DOHH2 (cell line): ENCODE measurements at regions not wholly inside any gene's neighbourhood (a gene's known extent, or its start where the extent isn't known, plus 50 kb on each side); places are given as distances from the start of the nearest gene placed in this dataset.

Source experiments
- H3F3A ChIP-seq: fragments of 200-600 bp; sonication (generic), shearing (Covaris generic); 2 replicates; pipeline ENCODE4 v1.6.0; 2016; ENCODE audit warnings: antibody characterized with exemption, mild to moderate bottlenecking; ENCODE audit not compliant: control insufficient read depth, insufficient read depth
- H3K27ac ChIP-seq: fragments of 200-600 bp; sonication (generic); 2 replicates; pipeline ENCODE4 v1.5.1; 2014; ENCODE audit warnings: low read depth, mild to moderate bottlenecking, low read length, moderate library complexity
- H3K27me3 ChIP-seq: fragments of 200-600 bp; sonication (generic); 2 replicates; pipeline ENCODE4 v1.6.1; 2014; ENCODE audit warnings: mild to moderate bottlenecking, low read length, mixed read lengths; ENCODE audit not compliant: control insufficient read depth
- H3K36me3 ChIP-seq: fragments of 200-600 bp; sonication (generic); 2 replicates; pipeline ENCODE4 v1.6.1; 2014; ENCODE audit warnings: mild to moderate bottlenecking, low read length, moderate library complexity, mixed read lengths; ENCODE audit not compliant: control insufficient read depth
- H3K4me1 ChIP-seq: fragments of 200-600 bp; sonication (generic); 2 replicates; pipeline ENCODE4 v1.6.1; 2014; ENCODE audit warnings: mild to moderate bottlenecking, low read length, mixed read lengths; ENCODE audit not compliant: control insufficient read depth
- H3K4me2 ChIP-seq: fragments of 200-600 bp; sonication (generic); 2 replicates; pipeline ENCODE4 v1.6.0; 2014; ENCODE audit warnings: mild to moderate bottlenecking, low read length, moderate library complexity
- H3K4me3 ChIP-seq: fragments of 200-600 bp; sonication (generic); 2 replicates; pipeline ENCODE4 v1.5.1; 2014; ENCODE audit warnings: mild to moderate bottlenecking, low read length, mixed read lengths
- H3K79me2 ChIP-seq: fragments of 200-600 bp; sonication (generic); 2 replicates; pipeline ENCODE4 v1.6.1; 2014; ENCODE audit warnings: mild to moderate bottlenecking, low read length, mixed read lengths; ENCODE audit not compliant: control insufficient read depth
- H3K9me2 ChIP-seq: fragments of 200-600 bp; sonication (generic); replicated peaks from 2 replicates; pipeline ENCODE4 v1.6.1; 2014; ENCODE audit warnings: mild to moderate bottlenecking, low read length, mixed read lengths; ENCODE audit not compliant: control insufficient read depth
- H3K9me3 ChIP-seq: fragments of 200-600 bp; sonication (generic); 2 replicates; pipeline ENCODE4 v1.6.1; 2014; ENCODE audit warnings: antibody characterized with exemption, low read length, mixed read lengths; ENCODE audit not compliant: control insufficient read depth, insufficient read depth
- H4K20me1 ChIP-seq: fragments of 200-600 bp; sonication (generic); 2 replicates; pipeline ENCODE4 v1.6.0; 2014; ENCODE audit warnings: low read depth, mild to moderate bottlenecking, antibody characterized with exemption, low read length, moderate library complexity; ENCODE audit not compliant: control insufficient read depth, insufficient read depth
- CTCF ChIP-seq: fragments of 200-600 bp; sonication (generic); IDR thresholded peaks from one replicate; pipeline ENCODE4 v1.5.1; 2014; ENCODE audit warnings: antibody characterized with exemption, mild to moderate bottlenecking, low read depth, low read length; ENCODE audit not compliant: poor library complexity, severe bottlenecking
- EZH2phosphoT487 ChIP-seq: fragments of 200-600 bp; sonication (generic); IDR thresholded peaks from 2 replicates; pipeline ENCODE4 v1.6.1; 2017; ENCODE audit warnings: borderline replicate concordance, mild to moderate bottlenecking, antibody characterized with exemption, low read length, moderate library complexity, mixed read lengths

DNA sequence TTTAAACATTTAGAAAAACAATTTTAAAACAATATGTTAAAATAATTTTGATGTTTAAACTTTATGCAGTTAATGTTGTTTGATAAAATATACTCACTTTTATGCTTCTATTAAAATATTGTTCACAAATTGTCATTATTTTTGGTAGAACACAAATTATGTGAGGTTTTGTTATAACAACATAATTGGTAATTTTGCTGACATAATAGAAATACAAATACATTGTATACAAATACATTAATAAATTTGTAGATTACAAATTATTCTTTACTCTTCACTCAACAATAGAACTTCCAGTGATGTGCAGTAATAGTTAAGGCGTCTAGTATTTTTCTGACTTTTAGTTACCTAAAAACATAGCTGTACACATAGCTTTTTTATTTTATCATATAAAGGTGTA is 1472.4 kb upstream of the ADGRL3 start:
- TF ChIP-seq EZH2phosphoT487 (no peak), CTCF (no peak)
- no peaks in the 10 kb centered on the region for H3K9me2 ChIP-seq

DNA sequence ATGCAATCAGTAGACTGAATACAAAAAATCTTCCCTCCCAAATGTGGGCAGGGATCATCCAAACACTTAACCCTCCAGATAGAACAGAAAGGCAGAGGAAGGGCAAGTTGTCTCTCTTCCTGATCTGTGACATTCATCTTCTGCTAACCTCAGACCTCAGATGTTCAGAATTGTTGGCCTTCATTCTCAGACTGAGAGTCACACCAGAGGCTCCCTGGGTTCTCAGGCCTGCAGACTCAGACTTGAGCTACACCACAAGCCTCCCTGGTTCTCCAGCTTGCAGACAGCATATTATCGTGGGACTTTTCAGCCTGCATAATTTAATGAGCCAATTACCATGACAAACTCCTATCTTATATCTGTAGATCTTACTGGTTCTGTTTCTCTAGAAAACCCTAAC is 1471.6 kb upstream of the ADGRL3 start:
- no peak for TF ChIP-seq EZH2phosphoT487
- TF ChIP-seq CTCF = no peak
- H3K4me1 ChIP-seq = no peaks in the 10 kb centered on the region

More for the DNA sequence above, 1472.4 kb upstream of the ADGRL3 start:
- H3K27ac ChIP-seq = no peak overlapping the region
- H3K27me3 ChIP-seq = no peaks in the 10 kb centered on the region
- H3K4me3 ChIP-seq = no peak overlapping the region
- no peaks in the 10 kb centered on the region for H3K9me3 ChIP-seq
- H4K20me1 ChIP-seq = no peaks in the 10 kb centered on the region
- H3K36me3 ChIP-seq = no peaks in the 10 kb centered on the region
- H3K79me2 ChIP-seq = no peaks in the 10 kb centered on the region
- H3K4me2 ChIP-seq = no peak overlapping the region
- no peaks in the 10 kb centered on the region for H3K4me1 ChIP-seq
- H3F3A ChIP-seq = no peaks in the 10 kb centered on the region

GRCh38 chr4:59729321-59729720 is 1470.8 kb upstream of the ADGRL3 start:
- Histone ChIP-seq H3K9me3 (no peaks in the 10 kb centered on the region), H3K36me3 (no peaks in the 10 kb centered on the region), H3K4me1 (no peaks in the 10 kb centered on the region), H4K20me1 (no peaks in the 10 kb centered on the region), H3F3A (no peaks in the 10 kb centered on the region), H3K27ac (no peak overlapping the region), H3K27me3 (no peaks in the 10 kb centered on the region), H3K9me2 (no peaks in the 10 kb centered on the region), H3K4me3 (no peak overlapping the region), H3K4me2 (no peak overlapping the region), H3K79me2 (no peaks in the 10 kb centered on the region)
- TF ChIP-seq CTCF (no peak), EZH2phosphoT487 (no peak)

More for the DNA sequence above, 1471.6 kb upstream of the ADGRL3 start:
- no peaks in the 10 kb centered on the region for H3F3A ChIP-seq
- H4K20me1 ChIP-seq = no peaks in the 10 kb centered on the region
- H3K79me2 ChIP-seq = no peaks in the 10 kb centered on the region
- H3K27me3 ChIP-seq = no peaks in the 10 kb centered on the region
- H3K9me2 ChIP-seq = no peaks in the 10 kb centered on the region
- H3K27ac ChIP-seq = no peak overlapping the region
- no peak overlapping the region for H3K4me3 ChIP-seq
- no peaks in the 10 kb centered on the region for H3K36me3 ChIP-seq
- no peak overlapping the region for H3K4me2 ChIP-seq
- no peaks in the 10 kb centered on the region for H3K9me3 ChIP-seq

- Histone ChIP-seq H3K9me3 (no peaks in the 10 kb centered on the region), H3K27me3 (no peaks in the 10 kb centered on the region), H3K79me2 (no peaks in the 10 kb centered on the region), H3K27ac (no peak overlapping the region), H3K36me3 (no peaks in the 10 kb centered on the region), H4K20me1 (no peaks in the 10 kb centered on the region), H3K4me2 (no peak overlapping the region), H3K4me1 (no peaks in the 10 kb centered on the region), H3K9me2 (no peaks in the 10 kb centered on the region), H3F3A (no peaks in the 10 kb centered on the region), H3K4me3 (no peak overlapping the region)
- TF ChIP-seq CTCF (no peak), EZH2phosphoT487 (no peak)
Observed at GRCh38 chr4:59748433-59748832, 1451.7 kb upstream of the ADGRL3 start.
